Transverse colon (tissue), 3 donors: ENCODE measurements at regions not wholly inside any gene's neighbourhood (a gene's known extent, or its start where the extent isn't known, plus 50 kb on each side); places are given as distances from the start of the nearest gene placed in this dataset.

ENCODE experiments used
- CTCF ChIP-seq, 5 experiments: fragments of 200-600 bp in 3 of 5; fragments of 450-650 bp in 2 of 5; sonication (generic) in 3 of 5; IDR thresholded peaks; 1 replicate in 2 of 5; 2 replicates in 3 of 5; pipeline ENCODE4 v1.5.1; 2016 to 2017; ENCODE audit warnings: antibody characterized with exemption in 5 of 5, inconsistent platforms in 3 of 5, mild to moderate bottlenecking in 2 of 5, moderate library complexity in 1 of 5
- POLR2A ChIP-seq: fragments of 450-650 bp; IDR thresholded peaks from one replicate; pipeline ENCODE4 v1.6.1; 2016; ENCODE audit warnings: antibody characterized with exemption, mild to moderate bottlenecking, moderate library complexity

- TF ChIP-seq CTCF (IDR thresholded peaks at IDR 0.05) = no peak
- no peak for TF ChIP-seq POLR2A
Observed at GRCh38 chr16:86673090-86673955, 95.0 kb downstream of the FOXL1 start.
